Mucosa of descending colon (tissue), 3 donors: ENCODE measurements at regions not wholly inside any gene's neighbourhood (a gene's known extent, or its start where the extent isn't known, plus 50 kb on each side); places are given as distances from the start of the nearest gene placed in this dataset.

ENCODE experiments used
- ATAC-seq: fragments of 200-7000 bp; cut with Tn5 transposase; one replicate; pipeline ENCODE4 v1.9.1; 2020; ENCODE audit warnings: mild to moderate bottlenecking, moderate library complexity
- DNase-seq, 3 donors: peaks; one replicate each; pipeline ENCODE4 v3.0.0-alpha.2; 2020
- H3K36me3 ChIP-seq: fragments of 200-600 bp; one replicate; pipeline ENCODE4 v1.8.0; 2021; ENCODE audit warnings: low read depth, mild to moderate bottlenecking
- H3K4me1 ChIP-seq: fragments of 200-600 bp; one replicate; pipeline ENCODE4 v1.8.0; 2021; ENCODE audit warnings: low read depth, mild to moderate bottlenecking
- H3K4me3 ChIP-seq: fragments of 200-600 bp; one replicate; pipeline ENCODE4 v1.8.0; 2021; ENCODE audit warnings: mild to moderate bottlenecking
- H3K9me3 ChIP-seq: fragments of 200-600 bp; one replicate; pipeline ENCODE4 v1.8.0; 2021; ENCODE audit warnings: mild to moderate bottlenecking
- CTCF ChIP-seq: fragments of 200-600 bp; IDR thresholded peaks from one replicate; pipeline ENCODE4 v1.8.0; 2022; ENCODE audit warnings: antibody characterized with exemption, mild to moderate bottlenecking
- intact Hi-C, 2 donors: fragments of 100-400 bp; cut with DNase I in 1 of 2; cut with micrococcal nuclease in 1 of 2; formaldehyde crosslinking; loops; one replicate each; pipeline versions ENCODE4 v1.11.0 to v1.11.1; 2022; cut with DNase I, micrococcal nuclease
- donor health status: DM: no; HTN: no; CAD: no; lungs with moderate emphysema.
- donor health status: DM: no; HTN: no; CAD: no.
- donor health status: DM: no; HTN: yes; CAD: no.

DNA sequence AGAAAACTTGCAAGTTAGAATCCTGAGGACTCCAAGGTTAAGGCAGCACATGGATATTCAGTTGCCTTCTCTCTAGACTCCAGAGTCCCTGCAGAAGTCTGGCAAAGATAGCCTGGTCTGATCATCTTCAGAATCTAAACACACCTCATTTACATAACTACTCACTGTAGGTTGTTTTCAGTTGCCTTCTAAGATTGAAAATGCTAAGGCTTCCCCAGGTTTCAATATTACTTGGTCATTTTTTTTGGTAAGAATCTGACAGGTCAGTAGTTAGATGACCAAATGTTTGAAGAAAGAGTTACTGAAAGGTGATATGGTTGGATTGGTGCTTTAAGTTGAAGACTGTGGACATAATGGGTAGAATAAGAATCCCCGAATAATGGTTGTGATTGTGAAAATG is 205.4 kb upstream of the KCNJ16 start:
- no peak for TF ChIP-seq CTCF
- Histone ChIP-seq H3K36me3 (no peaks in the 10 kb centered on the region), H3K9me3 (no peaks in the 10 kb centered on the region), H3K4me3 (no peak overlapping the region), H3K4me1 (no peaks in the 10 kb centered on the region)
- DNase-seq (no peak), ATAC-seq (no peak)
- intact Hi-C loops, result no loop called here

- intact Hi-C loops, result no loop called here
- H3K36me3 ChIP-seq, result no peaks in the 10 kb centered on the region
- H3K4me1 ChIP-seq, result no peaks in the 10 kb centered on the region
- H3K9me3 ChIP-seq, result no peaks in the 10 kb centered on the region
- no peak for ATAC-seq
- H3K4me3 ChIP-seq, result no peak overlapping the region
- TF ChIP-seq CTCF, result no peak
- DNase-seq, result no peak
Observed at GRCh38 chr17:69870091-69870530, 204.9 kb upstream of the KCNJ16 start.

DNA sequence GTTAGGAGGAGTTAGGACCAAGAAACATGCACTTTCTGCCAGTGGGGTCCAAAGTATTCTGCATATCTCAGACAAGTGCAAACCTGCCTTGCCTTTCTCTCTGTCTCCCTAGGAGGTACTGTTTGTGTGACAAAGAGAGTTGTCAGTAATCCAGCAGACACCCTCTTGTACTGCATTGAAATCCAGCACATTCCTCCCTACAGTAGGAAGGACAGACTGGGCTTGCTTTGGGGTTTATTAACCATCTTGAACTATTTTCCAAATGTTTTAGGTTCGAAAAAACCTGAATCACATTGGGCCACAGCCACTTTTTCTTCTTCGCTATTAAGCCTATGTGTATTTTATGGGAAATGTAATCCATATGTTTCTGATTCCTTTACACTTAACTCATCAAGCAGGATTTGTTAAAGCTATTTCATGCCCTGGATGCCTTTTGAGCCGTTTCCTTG is 204.2 kb upstream of the KCNJ16 start:
- ATAC-seq (no peak), DNase-seq (no peak)
- no peak for TF ChIP-seq CTCF
- no peaks in the 10 kb centered on the region for H3K4me1 ChIP-seq
- intact Hi-C loops, result no loop called here
- H3K36me3 ChIP-seq, result no peaks in the 10 kb centered on the region
- no peak overlapping the region for H3K4me3 ChIP-seq
- H3K9me3 ChIP-seq, result no peaks in the 10 kb centered on the region

GRCh38 chr17:69871318-69871717 is 203.7 kb upstream of the KCNJ16 start:
- no peak for TF ChIP-seq CTCF
- Histone ChIP-seq H3K9me3 (no peaks in the 10 kb centered on the region), H3K4me3 (no peak overlapping the region), H3K36me3 (no peaks in the 10 kb centered on the region), H3K4me1 (no peaks in the 10 kb centered on the region)
- intact Hi-C loops, result no loop called here
- ATAC-seq (no peak), DNase-seq (no peak)

- intact Hi-C loops, result no loop called here
- no peak for TF ChIP-seq CTCF
Observed at GRCh38 chr17:69872675-69873262, 202.3 kb upstream of the KCNJ16 start.

GRCh38 chr17:69874175-69874670 is 200.8 kb upstream of the KCNJ16 start:
- Histone ChIP-seq H3K9me3 (no peaks in the 10 kb centered on the region), H3K4me1 (no peaks in the 10 kb centered on the region), H3K4me3 (no peak overlapping the region), H3K36me3 (no peaks in the 10 kb centered on the region)
- TF ChIP-seq CTCF, result no peak
- DNase-seq, result no peak
- intact Hi-C loops, result no loop called here
- no peak for ATAC-seq

More at GRCh38 chr17:69872675-69873262, 202.3 kb upstream of the KCNJ16 start:
- ATAC-seq, result no peak
- Histone ChIP-seq H3K9me3 (no peaks in the 10 kb centered on the region), H3K4me1 (no peaks in the 10 kb centered on the region), H3K4me3 (no peak overlapping the region), H3K36me3 (no peaks in the 10 kb centered on the region)
- DNase-seq, result no peak
